ENCODE measurements at regions not wholly inside any gene's neighbourhood (a gene's known extent, or its start where the extent isn't known, plus 50 kb on each side); places are given as distances from the start of the nearest gene placed in this dataset.

DNA sequence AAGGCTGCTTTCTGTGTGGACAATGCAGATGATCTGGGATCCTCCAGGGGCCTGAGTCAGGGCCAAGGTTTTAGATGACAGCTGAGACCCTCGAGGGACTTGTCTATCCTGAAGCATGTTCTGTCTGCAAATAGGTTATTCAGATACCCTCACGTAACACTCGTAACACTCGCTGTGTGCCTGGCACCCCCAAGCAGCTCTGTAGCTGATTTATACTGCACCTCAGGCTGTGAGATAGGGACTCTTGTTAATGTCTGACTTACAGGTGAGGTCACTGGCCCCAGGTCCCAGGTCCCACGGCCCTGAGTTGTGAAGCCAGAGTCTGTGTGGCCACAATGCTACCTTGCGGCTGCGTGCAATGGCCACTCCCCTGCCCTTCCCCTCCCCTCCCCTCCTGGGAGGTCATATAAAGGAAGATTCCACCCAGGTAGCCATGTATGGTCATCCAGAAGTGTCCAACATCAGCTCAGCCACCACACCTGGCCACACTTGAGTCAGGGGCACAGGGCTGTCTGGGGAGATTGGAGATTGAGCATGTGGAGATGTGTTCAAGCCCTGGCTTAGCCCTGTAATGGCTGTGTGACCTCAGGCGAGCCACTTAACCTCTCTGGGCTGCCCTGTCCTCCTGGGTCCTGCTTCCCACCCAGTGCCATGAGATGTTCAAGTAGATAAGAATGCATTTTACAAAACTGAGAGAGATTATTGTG is 687.7 kb downstream of the MATN1 start:
- no peak for DNase-seq (ENCODE audit: low read depth)
- TF ChIP-seq, protein P1, sequence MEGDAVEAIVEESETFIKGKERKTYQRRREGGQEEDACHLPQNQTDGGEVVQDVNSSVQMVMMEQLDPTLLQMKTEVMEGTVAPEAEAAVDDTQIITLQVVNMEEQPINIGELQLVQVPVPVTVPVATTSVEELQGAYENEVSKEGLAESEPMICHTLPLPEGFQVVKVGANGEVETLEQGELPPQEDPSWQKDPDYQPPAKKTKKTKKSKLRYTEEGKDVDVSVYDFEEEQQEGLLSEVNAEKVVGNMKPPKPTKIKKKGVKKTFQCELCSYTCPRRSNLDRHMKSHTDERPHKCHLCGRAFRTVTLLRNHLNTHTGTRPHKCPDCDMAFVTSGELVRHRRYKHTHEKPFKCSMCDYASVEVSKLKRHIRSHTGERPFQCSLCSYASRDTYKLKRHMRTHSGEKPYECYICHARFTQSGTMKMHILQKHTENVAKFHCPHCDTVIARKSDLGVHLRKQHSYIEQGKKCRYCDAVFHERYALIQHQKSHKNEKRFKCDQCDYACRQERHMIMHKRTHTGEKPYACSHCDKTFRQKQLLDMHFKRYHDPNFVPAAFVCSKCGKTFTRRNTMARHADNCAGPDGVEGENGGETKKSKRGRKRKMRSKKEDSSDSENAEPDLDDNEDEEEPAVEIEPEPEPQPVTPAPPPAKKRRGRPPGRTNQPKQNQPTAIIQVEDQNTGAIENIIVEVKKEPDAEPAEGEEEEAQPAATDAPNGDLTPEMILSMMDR (conservative IDR thresholded peaks at IDR 0.05; ENCODE audit: low read depth, low read length) = no peak
- no peak overlapping the region for H3K4me3 ChIP-seq (ENCODE audit: low read depth, low read length)

DNA sequence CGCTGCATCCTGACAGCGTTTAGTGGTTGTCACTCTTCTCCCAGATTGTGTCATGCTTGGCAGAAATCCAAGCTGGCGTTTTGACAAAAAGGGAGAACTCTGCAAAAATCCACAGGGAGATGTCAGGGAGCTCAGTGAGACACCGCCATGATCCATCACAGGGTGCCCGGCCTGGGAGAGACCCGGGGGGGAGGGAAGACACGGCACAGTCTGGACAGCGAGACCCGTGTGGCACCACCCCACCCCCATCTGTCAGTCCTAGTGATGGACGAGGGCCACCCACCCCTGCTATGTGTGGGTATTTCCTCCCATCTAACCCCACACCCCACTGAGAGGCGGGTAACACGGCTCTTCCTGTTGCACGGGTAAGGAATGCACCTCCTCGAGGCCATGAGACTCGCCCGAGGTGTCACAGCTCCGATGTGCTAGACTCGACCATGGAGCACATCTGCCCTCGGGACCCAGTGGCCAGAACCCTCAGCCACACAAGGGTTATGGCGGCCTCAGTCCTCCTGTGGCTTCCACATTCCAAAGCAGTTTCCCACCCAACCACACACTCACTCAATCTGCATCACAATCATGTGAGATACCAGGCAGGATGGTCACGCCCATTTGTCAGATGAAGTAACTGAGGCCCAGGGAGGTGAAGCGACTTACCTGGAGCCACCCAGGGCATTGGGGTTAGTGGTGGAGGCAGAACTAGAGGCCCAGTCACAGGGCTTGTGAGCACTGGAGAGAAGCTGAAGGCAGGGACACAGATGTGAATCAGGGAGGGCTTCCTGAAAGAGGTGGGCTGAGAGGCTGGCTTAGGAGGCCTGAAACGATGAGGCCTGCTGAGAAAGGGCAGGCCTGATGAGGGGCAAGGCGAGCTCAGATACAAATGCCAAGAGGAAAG is 688.5 kb downstream of the MATN1 start:
- no peak for DNase-seq (ENCODE audit: low read depth)
- TF ChIP-seq, protein P1 (conservative IDR thresholded peaks at IDR 0.05; ENCODE audit: low read depth, low read length) = no peak
- no peak overlapping the region for H3K4me3 ChIP-seq (ENCODE audit: low read depth, low read length)

DNA sequence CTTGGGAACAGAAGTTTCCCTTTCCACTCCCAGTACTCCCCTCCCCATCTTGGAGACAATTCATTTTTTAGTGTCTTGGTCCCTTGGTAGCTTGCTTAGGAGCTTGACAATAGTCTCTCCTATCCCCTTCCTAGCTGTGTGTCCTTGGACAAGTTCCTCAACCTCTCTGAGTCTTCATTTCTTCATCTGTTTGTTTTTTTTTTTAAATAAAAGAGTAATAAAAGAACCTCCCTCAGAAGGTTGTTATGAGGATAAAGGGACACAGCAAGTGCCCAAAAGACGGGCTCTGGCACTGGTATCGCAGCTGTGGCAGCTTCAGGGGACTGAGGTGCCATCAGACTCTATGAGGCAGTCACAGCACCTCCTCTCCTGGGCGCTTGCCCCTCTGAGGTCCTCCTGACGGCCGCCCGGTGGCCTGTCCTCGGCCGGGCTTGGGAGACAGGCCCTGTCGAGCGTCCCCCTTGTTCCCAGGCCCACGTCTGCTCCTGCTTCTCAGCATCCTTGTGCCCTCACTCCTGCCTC is 689.2 kb downstream of the MATN1 start:
- TF ChIP-seq, protein P1 (conservative IDR thresholded peaks at IDR 0.05; ENCODE audit: low read depth, low read length) = no peak
- no peak overlapping the region for H3K4me3 ChIP-seq (ENCODE audit: low read depth, low read length)
- no peak for DNase-seq (ENCODE audit: low read depth)

DNA sequence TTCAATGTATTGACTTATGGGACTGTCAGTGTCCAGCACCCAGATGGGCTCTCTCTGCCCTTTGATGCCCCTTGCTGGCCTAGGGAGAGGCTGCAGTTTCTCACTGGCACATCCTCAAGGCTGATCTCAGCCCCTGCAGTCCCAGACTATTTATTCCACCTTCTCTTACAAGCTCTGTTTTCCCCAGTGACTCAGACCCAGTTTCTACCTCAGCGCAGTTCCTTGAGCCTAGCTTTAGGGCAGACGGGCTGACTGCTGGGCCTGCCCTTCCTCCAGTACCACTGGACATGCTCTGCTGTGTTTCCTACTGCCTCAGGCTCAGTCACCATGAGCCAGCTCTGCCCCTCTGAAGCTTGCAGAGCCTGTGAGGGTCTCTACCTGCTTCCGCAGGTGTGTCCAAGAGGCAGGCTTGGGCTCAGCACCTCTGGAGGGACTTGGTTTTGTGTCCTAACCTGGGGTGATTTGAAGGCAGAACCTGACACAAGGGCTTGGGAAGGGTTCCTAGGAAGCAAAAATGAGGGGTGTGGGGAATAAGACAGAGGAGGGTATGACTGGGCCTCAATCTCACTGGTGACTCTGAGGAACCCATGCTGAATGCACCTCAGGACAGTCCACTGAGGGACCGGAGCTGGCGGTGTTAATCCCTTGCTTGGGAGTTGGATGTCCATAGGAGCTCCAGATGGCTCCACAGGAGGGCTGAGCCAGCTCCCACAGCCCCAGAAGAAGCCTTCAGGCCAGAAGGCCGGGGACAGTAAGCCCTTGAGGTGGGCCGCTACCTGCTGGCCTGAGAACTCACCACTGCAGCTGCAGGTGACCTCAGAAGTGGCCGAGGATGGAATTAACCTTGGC is 689.9 kb downstream of the MATN1 start:
- TF ChIP-seq, protein P1 (conservative IDR thresholded peaks at IDR 0.05; ENCODE audit: low read depth, low read length) = peak; percentile 44
- DNase-seq (ENCODE audit: low read depth) = no peak
- no peak overlapping the region for H3K4me3 ChIP-seq (ENCODE audit: low read depth, low read length)

DNA sequence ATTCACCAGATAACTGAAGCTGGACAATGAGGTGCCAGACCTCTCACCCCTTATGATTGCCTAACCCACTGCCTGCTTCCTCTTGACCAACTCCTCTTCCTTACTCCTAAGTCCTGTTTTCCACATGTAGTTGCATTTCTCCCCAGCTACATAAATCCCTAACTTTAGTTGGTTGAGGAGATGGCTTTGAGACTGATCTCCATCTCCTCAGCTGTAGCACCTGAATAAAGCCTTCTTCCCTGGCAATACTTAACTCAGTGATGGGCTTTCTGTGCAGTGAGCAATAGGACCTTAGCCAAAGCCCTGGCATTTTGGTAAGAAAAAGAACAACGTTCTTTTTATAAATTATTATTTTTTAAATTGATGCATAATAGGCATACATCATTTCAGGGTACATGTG is 691.1 kb downstream of the MATN1 start:
- DNase-seq (ENCODE audit: low read depth) = no peak
- no peak overlapping the region for H3K4me3 ChIP-seq (ENCODE audit: low read depth, low read length)
- TF ChIP-seq, protein P1 (conservative IDR thresholded peaks at IDR 0.05; ENCODE audit: low read depth, low read length) = no peak

DNA sequence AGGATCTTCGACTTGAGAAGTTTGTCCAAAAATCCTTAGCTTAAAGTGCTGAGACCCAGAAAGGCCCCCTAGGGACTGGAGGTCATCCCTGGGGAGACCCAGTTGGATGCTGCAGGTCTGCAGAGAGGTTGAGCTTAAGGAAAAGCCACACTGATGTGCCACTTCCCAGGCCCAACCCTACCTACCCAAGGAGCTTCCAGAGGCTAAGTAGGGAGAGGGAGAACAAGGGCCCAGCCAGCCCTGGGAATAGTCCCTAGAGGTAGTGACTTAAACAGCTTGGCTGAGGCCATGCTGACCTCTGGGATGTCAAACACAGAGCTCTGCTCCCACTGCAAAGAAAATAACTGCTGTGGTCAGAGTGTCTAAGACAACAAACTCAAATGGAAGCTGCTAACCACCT is 693.7 kb downstream of the MATN1 start:
- TF ChIP-seq, protein P1 (conservative IDR thresholded peaks at IDR 0.05; ENCODE audit: low read depth, low read length) = no peak
- no peak for DNase-seq (ENCODE audit: low read depth)
- no peak overlapping the region for H3K4me3 ChIP-seq (ENCODE audit: low read depth, low read length)

Data from epithelial cell of proximal tubule (primary cell).